A549 (cell line): ENCODE measurements at regions not wholly inside any gene's neighbourhood (a gene's known extent, or its start where the extent isn't known, plus 50 kb on each side); places are given as distances from the start of the nearest gene placed in this dataset.
A peak's percentile ranks its signal among the peaks of the same experiment; 100 is the strongest.

Experiments
- ATAC-seq, 2 experiments: fragments of 200-7000 bp in 1 of 2; fragments of >200 bp in 1 of 2; cut with Nextera tagmentation in 1 of 2; cut with Tn5 transposase in 1 of 2; 3 replicates each; pipeline versions ENCODE4 v1.8.0 to v1.9.1; 2018 to 2020; ENCODE audit warnings: mild to moderate bottlenecking in 1 of 2, moderate library complexity in 1 of 2
- CTCF ChIA-PET: fragments of 300-600 bp; sonication (Branson Sonifier 250); formaldehyde crosslinking; extraction: SDS; loops from one replicate; lab custom pipeline; 2021; ENCODE audit warnings: antibody characterized with exemption, inconsistent platforms; lab: Yijun Ruan, JAX
- POLR2A ChIA-PET: fragments of 350-600 bp; formaldehyde crosslinking; extraction: SDS; loops from one replicate; lab custom pipeline; 2021; ENCODE audit warnings: antibody characterized with exemption, inconsistent platforms; lab: Yijun Ruan, JAX
- DNase-seq, 2 experiments: peaks; one replicate each; pipeline versions ENCODE4 v3.0.0 to v3.0.0-alpha.2; 2011 to 2016; ENCODE audit warnings: low read depth in 1 of 2, low spot score in 1 of 2
- FAIRE-seq: peaks from 2 replicates; lab custom pipeline; 2011; peaks lifted over from hg19 to GRCh38; lab: Jason Lieb, UNC
- H3K27ac ChIP-seq, 2 experiments: fragments of >200 bp; sonication (Bioruptor Twin); formaldehyde crosslinking; 3 replicates each; pipeline ENCODE4 v1.5.1; 2016 to 2017
- H3K4me1 ChIP-seq: fragments of >200 bp; sonication (Bioruptor Twin); formaldehyde crosslinking; 3 replicates; pipeline ENCODE4 v1.6.1; 2016
- H3K4me2 ChIP-seq: fragments of >200 bp; sonication (Bioruptor Twin); formaldehyde crosslinking; 3 replicates; pipeline ENCODE4 v1.6.1; 2016
- H3K4me3 ChIP-seq: fragments of >200 bp; sonication (Bioruptor Twin); formaldehyde crosslinking; 3 replicates; pipeline ENCODE4 v1.5.1; 2016
- H3K9me3 ChIP-seq: fragments of >200 bp; sonication (Bioruptor Twin); formaldehyde crosslinking; 3 replicates; pipeline ENCODE4 v1.6.1; 2016
- EHMT2 ChIP-seq: fragments of 200-600 bp; sonication (generic); IDR thresholded peaks from 2 replicates; pipeline ENCODE4 v1.6.1; 2016; ENCODE audit warnings: antibody characterized with exemption, low read depth, mild to moderate bottlenecking, moderate library complexity
- FOSL2 ChIP-seq, 2 experiments: fragments of 450-650 bp in 1 of 2; fragments of >200 bp in 1 of 2; sonication (Bioruptor Twin) in 1 of 2; formaldehyde crosslinking; IDR thresholded peaks; 2 replicates each; pipeline versions ENCODE4 v1.5.0 to v1.6.1; 2016 to 2020; ENCODE audit warnings: mild to moderate bottlenecking in 1 of 2, moderate library complexity in 1 of 2
- HDAC2 ChIP-seq: fragments of 200-600 bp; sonication (generic); IDR thresholded peaks from 2 replicates; pipeline ENCODE4 v1.6.1; 2016
- HOXB13 ChIP-seq: fragments of 250-450 bp; sonication (Bioruptor Pico); IDR thresholded peaks from 2 replicates; pipeline ENCODE4 v1.5.0; 2020; ENCODE audit warnings: low read depth, mild to moderate bottlenecking, moderate library complexity
- JUN ChIP-seq, 2 experiments: fragments of >200 bp; sonication (Bioruptor Twin); formaldehyde crosslinking; IDR thresholded peaks; 2 replicates in 1 of 2; 3 replicates in 1 of 2; pipeline ENCODE4 v1.6.1; 2016 to 2017
- JUNB ChIP-seq: fragments of >200 bp; sonication (Bioruptor Twin); formaldehyde crosslinking; IDR thresholded peaks from 2 replicates; pipeline ENCODE4 v1.6.1; 2016
- NR3C1 ChIP-seq: fragments of >200 bp; sonication (Bioruptor Twin); formaldehyde crosslinking; IDR thresholded peaks from 3 replicates; pipeline ENCODE4 v1.6.1; 2017
- RAD21 ChIP-seq, 2 experiments: fragments of >200 bp in 1 of 2; sonication (Bioruptor Twin) in 1 of 2; formaldehyde crosslinking in 1 of 2; IDR thresholded peaks in 1 of 2; conservative IDR thresholded peaks in 1 of 2; 2 replicates in 1 of 2; 3 replicates in 1 of 2; pipeline ENCODE4 v1.6.1; 2012 to 2018; ENCODE audit warnings: inconsistent platforms in 1 of 2
- RARB ChIP-seq: fragments of 250-450 bp; sonication (Bioruptor Pico); IDR thresholded peaks from 2 replicates; pipeline ENCODE4 v1.8.0; 2021; ENCODE audit warnings: mild to moderate bottlenecking, moderate library complexity
- RFX5 ChIP-seq: fragments of 450-650 bp; IDR thresholded peaks from 2 replicates; pipeline ENCODE4 v1.7.1; 2014; ENCODE audit warnings: antibody characterized with exemption, mild to moderate bottlenecking, moderate library complexity
- SMC3 ChIP-seq: fragments of >200 bp; sonication (Bioruptor Twin); formaldehyde crosslinking; IDR thresholded peaks from 3 replicates; pipeline ENCODE4 v1.6.1; 2018; ENCODE audit warnings: inconsistent platforms
- SREBF2 ChIP-seq: fragments of 450-650 bp; IDR thresholded peaks from 2 replicates; pipeline ENCODE4 v1.6.1; 2014; ENCODE audit warnings: mild to moderate bottlenecking, moderate library complexity
- ZSCAN20 ChIP-seq: fragments of 250-450 bp; sonication (Bioruptor Pico); IDR thresholded peaks from 2 replicates; pipeline ENCODE4 v1.8.0; 2022; ENCODE audit warnings: mild to moderate bottlenecking, moderate library complexity
- WGBS: methylation state at CpG from one replicate; pipeline ENCODE4 v1.1.6; 2017; ENCODE audit errors: missing lambda C conversion rate; 5-methylcytosine and 5-hydroxymethylcytosine counted together
- TF ChIP-seq, protein P1 (sequence below): fragments of >200 bp; sonication (Bioruptor Twin); formaldehyde crosslinking; IDR thresholded peaks from 3 replicates; pipeline ENCODE4 v1.5.1; 2016
- TF ChIP-seq, protein P2 (sequence below): fragments of 200-600 bp; sonication (generic); IDR thresholded peaks from 2 replicates; pipeline ENCODE4 v1.6.1; 2016; ENCODE audit warnings: antibody characterized with exemption, mild to moderate bottlenecking, moderate library complexity
- TF ChIP-seq, protein P3 (sequence below): IDR thresholded peaks from 2 replicates; pipeline ENCODE4 v1.6.1; 2012
- TF ChIP-seq, protein P4 (sequence below): fragments of >200 bp; sonication (Bioruptor Twin); formaldehyde crosslinking; IDR thresholded peaks from 2 replicates; pipeline ENCODE4 v1.6.1; 2016

DNA sequence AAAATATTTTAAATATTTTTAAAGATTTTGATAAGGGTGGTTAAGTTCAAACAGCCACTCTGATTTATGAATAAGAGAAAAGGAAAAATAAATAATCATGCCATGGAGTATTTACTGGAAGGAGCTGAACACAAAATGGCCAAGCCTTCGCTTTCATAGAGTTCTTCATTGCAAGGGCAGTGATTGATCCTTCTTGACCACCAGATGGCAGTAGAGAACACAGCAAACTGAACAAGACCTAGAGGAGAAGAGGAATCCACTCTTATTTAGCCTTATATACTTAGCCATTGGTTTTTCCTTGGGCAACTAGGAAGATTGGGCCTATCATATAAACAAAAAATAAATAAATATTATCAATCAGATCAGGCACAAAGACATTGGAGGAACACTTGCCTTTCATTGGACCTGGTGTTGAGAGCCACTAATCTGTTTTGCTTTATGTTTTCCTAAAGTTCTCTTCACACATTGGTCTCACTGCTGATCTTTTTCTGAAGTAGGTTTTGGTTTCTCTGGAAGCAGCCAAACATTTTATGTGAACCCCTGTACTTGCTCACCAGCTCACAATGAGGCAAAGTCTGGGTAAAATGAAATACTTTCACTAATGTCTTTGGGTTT is 58.1 kb upstream of the PARM1 start:
- Histone ChIP-seq H3K9me3 (no peaks in the 10 kb centered on the region), H3K4me1 (peaks cover 4% of the 10 kb centered on the region; the same call in 1 of the 3 replicates), H3K4me2 (no peak overlapping the region), H3K27ac (no peak overlapping the region), H3K4me3 (no peak overlapping the region)
- POLR2A ChIA-PET: no interaction called here
- ATAC-seq (peak; percentile 84 to 89; a peak in 5 of 6 replicates), FAIRE-seq (peak; percentile 13), DNase-seq (peak; percentile 15 to 75)
- TF ChIP-seq HOXB13 (CRISPR knock-in tag) (no peak), FOSL2 (IDR thresholded peaks at IDR 0.05) (no peak), FOSL2 (CRISPR knock-in tag; IDR thresholded peaks at IDR 0.05) (no peak), HDAC2 (no peak), SREBF2 (no peak), ZSCAN20 (CRISPR knock-in tag) (no peak), RAD21 (conservative IDR thresholded peaks at IDR 0.05 in 1 of 2, IDR thresholded peaks at IDR 0.05 in 1 of 2) (peak; percentile 56 to 68), RARB (CRISPR knock-in tag) (no peak), SMC3 (peak; percentile 65), RFX5 (no peak)
- TF ChIP-seq, protein P1, sequence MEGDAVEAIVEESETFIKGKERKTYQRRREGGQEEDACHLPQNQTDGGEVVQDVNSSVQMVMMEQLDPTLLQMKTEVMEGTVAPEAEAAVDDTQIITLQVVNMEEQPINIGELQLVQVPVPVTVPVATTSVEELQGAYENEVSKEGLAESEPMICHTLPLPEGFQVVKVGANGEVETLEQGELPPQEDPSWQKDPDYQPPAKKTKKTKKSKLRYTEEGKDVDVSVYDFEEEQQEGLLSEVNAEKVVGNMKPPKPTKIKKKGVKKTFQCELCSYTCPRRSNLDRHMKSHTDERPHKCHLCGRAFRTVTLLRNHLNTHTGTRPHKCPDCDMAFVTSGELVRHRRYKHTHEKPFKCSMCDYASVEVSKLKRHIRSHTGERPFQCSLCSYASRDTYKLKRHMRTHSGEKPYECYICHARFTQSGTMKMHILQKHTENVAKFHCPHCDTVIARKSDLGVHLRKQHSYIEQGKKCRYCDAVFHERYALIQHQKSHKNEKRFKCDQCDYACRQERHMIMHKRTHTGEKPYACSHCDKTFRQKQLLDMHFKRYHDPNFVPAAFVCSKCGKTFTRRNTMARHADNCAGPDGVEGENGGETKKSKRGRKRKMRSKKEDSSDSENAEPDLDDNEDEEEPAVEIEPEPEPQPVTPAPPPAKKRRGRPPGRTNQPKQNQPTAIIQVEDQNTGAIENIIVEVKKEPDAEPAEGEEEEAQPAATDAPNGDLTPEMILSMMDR: peak; percentile 70
- TF ChIP-seq, protein P2, sequence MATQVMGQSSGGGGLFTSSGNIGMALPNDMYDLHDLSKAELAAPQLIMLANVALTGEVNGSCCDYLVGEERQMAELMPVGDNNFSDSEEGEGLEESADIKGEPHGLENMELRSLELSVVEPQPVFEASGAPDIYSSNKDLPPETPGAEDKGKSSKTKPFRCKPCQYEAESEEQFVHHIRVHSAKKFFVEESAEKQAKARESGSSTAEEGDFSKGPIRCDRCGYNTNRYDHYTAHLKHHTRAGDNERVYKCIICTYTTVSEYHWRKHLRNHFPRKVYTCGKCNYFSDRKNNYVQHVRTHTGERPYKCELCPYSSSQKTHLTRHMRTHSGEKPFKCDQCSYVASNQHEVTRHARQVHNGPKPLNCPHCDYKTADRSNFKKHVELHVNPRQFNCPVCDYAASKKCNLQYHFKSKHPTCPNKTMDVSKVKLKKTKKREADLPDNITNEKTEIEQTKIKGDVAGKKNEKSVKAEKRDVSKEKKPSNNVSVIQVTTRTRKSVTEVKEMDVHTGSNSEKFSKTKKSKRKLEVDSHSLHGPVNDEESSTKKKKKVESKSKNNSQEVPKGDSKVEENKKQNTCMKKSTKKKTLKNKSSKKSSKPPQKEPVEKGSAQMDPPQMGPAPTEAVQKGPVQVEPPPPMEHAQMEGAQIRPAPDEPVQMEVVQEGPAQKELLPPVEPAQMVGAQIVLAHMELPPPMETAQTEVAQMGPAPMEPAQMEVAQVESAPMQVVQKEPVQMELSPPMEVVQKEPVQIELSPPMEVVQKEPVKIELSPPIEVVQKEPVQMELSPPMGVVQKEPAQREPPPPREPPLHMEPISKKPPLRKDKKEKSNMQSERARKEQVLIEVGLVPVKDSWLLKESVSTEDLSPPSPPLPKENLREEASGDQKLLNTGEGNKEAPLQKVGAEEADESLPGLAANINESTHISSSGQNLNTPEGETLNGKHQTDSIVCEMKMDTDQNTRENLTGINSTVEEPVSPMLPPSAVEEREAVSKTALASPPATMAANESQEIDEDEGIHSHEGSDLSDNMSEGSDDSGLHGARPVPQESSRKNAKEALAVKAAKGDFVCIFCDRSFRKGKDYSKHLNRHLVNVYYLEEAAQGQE: no peak
- CTCF ChIA-PET: interaction anchor here (0.5 to 2.2 kb wide), 7 partner anchors 8 to 415 kb away, joined by 3 to 11 read pairs (median 5); no protein-coding TSS in a partner anchor
- WGBS: 7% methylated on average over 1 of the region's 1 CpG

DNA sequence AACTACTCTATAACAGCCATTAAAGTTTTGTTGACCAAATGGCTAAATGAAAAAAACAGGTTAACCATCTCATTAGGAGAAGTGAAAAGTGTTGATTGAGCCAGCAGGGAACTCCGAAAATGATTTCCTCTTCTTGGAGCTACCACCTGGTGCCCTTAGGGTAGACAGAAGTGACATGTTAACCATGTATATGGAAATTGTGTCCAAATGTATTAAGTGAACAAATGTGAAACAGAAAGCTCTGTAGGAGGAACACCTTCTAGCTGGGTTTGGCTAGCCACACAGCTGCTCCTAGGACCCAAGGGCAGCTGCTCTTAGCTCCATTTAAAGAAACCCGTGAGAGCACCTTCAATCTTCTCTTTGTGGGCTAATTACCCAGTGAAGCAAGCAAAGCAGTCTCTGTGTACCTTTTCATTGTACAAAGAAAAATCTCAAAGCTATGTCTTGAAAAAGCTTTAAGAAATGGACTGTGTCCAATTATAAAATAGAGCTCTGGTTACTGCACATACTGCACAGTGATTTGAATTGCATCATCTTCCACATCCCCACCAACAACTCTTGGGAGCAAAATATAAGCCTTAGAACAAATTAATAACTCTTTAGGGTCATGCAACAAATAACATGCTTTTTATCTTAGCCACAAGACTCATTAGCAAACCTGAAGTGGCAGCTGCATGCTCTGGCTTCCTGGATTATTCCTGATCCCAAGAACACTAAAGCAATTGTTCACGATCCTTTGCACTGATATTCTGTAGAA is 59.2 kb upstream of the PARM1 start:
- no peak for ATAC-seq

DNA sequence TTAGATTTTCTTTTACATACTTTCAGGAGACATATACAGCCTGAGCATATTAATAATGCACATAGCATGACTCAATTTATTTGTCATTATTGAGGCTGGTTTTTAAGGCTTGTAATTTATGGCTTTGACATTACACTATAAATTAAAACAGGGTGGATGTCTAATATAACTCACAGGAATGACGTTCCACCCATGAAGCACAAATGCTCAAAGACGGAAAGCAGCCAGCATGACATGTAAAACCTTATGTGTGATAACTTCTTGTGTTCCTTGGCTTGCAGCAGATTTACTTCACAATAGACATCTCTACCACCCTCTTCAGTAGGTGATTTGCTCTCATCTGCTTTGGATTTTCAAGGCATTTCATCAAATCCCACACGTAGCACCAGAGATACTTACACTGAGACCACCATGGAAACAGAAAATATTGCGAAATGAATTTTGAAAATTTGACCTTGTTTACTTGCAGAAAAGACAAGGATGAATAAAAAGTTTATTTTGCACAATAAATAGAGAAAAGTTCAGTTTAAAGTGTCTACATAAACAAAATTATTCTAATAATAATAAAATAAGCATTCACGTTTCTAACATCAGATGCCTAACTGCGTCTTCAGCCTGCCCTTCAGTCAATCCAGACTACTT is 64.7 kb upstream of the BTC start:
- H3K4me3 ChIP-seq: no peak overlapping the region
- TF ChIP-seq JUN (IDR thresholded peaks at IDR 0.05): no peak
- TF ChIP-seq, protein P3, sequence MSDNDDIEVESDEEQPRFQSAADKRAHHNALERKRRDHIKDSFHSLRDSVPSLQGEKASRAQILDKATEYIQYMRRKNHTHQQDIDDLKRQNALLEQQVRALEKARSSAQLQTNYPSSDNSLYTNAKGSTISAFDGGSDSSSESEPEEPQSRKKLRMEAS: no peak
- TF ChIP-seq RAD21 (conservative IDR thresholded peaks at IDR 0.05 in 1 of 2, IDR thresholded peaks at IDR 0.05 in 1 of 2): no peak
- TF ChIP-seq JUNB: no peak
- TF ChIP-seq HDAC2: no peak
- TF ChIP-seq EHMT2: no peak
- ATAC-seq (no peak), DNase-seq (no peak), FAIRE-seq (no peak)
- no peak overlapping the region for H3K27ac ChIP-seq
- ChIA-PET POLR2A (no interaction called here), CTCF (no interaction called here)
- 44% methylated on average over 6 of the region's 6 CpGs for WGBS
- no peak overlapping the region for H3K4me2 ChIP-seq
- no peaks in the 10 kb centered on the region for H3K9me3 ChIP-seq
- H3K4me1 ChIP-seq: no peaks in the 10 kb centered on the region

More for the DNA sequence above, 59.2 kb upstream of the PARM1 start:
- ChIA-PET POLR2A (no interaction called here), CTCF (interaction anchor here (0.6 to 2.3 kb wide), 4 partner anchors 11 to 822 kb away, joined by 4 to 11 read pairs (median 6); no protein-coding TSS in a partner anchor)
- Histone ChIP-seq H3K9me3 (no peaks in the 10 kb centered on the region), H3K4me2 (no peak overlapping the region), H3K27ac (no peak overlapping the region), H3K4me1 (peaks cover 4% of the 10 kb centered on the region; the same call in 1 of the 3 replicates), H3K4me3 (no peak overlapping the region)
- WGBS: 68% methylated on average over 3 of the region's 3 CpGs
- DNase-seq: no peak
- TF ChIP-seq NR3C1 (no peak), HOXB13 (CRISPR knock-in tag) (no peak)
- TF ChIP-seq, protein P4, sequence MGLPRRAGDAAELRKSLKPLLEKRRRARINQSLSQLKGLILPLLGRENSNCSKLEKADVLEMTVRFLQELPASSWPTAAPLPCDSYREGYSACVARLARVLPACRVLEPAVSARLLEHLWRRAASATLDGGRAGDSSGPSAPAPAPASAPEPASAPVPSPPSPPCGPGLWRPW: no peak
- TF ChIP-seq, all 56 proteins: peak for 0
- FAIRE-seq: no peak
